ENCODE measurements at regions not wholly inside any gene's neighbourhood (a gene's known extent, or its start where the extent isn't known, plus 50 kb on each side); places are given as distances from the start of the nearest gene placed in this dataset.

DNA sequence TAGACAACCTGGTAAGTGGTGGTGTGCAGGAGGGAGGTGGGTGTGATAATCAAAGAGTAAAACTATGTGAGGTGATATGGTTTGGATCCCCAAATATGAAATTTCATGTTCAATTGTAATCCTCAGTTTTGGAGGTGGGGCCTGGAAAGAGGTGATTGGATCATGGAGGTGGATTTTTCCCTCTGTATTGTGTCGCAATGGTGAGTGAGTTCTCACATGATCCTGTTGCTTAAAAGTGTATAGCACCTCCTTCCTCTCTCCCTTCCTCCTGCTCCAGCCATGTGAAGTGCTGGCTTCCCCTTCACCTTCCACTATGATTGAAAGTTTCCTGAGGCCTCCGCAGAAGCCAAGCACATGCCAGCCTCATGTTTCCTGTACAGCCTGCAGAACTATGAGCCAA, 270.2 kb upstream of the FOXG1 start:
- Histone ChIP-seq H3K4me3 (ENCODE audit: low read depth in 2 of 2, low read length in 2 of 2) (no peak overlapping the region), H3K27ac (ENCODE audit: low read length) (no peak overlapping the region), H3K36me3 (ENCODE audit: control insufficient read depth, insufficient read depth, low read length) (no peaks in the 10 kb centered on the region), H3K9me3 (ENCODE audit: control insufficient read depth, insufficient read depth, low read depth, low read length) (no peaks in the 10 kb centered on the region), H3K27me3 (ENCODE audit: control insufficient read depth, insufficient read depth, low read length) (no peaks in the 10 kb centered on the region), H3K4me1 (ENCODE audit: control insufficient read depth, insufficient read depth, low read length) (no peaks in the 10 kb centered on the region)
- no peak for TF ChIP-seq TCF7L2 (IDR thresholded peaks at IDR 0.05; ENCODE audit: low read depth, low read length)
- intact Hi-C loops (cut with micrococcal nuclease; ENCODE audit: unreplicated experiment), result no loop called here
- in situ Hi-C loops (cut with HindIII; ENCODE audit: low pct_unique_long_range_greater_than_20kb, low sequenced_read_pairs), result no loop called here
- ATAC-seq (no peak), DNase-seq (ENCODE audit: low read depth, low spot score) (no peak)
- POLR2A ChIA-PET, result no interaction called here
- CTCF ChIA-PET, result no interaction called here
- no TSS peak for BruUV-seq (replicated peaks)

DNA sequence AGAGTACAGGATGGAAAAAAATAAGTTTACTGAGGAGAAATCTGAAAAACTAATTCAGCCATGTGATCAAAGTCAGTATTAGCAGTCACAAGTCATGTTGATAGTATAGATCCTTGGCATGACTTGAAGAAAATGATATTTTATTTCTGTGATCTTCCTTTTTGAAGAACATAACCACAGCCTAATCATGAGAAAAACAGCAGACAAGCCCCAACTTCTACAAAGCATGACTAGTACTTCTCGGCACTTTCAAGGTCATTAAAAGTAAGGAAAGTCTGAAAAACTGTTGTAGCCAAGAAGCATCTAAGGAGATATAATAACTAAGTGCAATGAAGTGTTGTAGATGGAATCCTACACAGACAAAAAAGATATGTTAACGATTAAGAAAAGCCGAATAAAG, 264.1 kb upstream of the FOXG1 start:
- no peak overlapping the region for H3K4me3 ChIP-seq (ENCODE audit: low read depth in 2 of 2, low read length in 2 of 2)
- ATAC-seq, result no peak
- intact Hi-C loops (cut with micrococcal nuclease; ENCODE audit: unreplicated experiment) (no loop called here), in situ Hi-C loops (cut with HindIII; ENCODE audit: low pct_unique_long_range_greater_than_20kb, low sequenced_read_pairs) (no loop called here)
- ChIA-PET POLR2A (no interaction called here), CTCF (no interaction called here)
- no peak overlapping the region for H3K27ac ChIP-seq (ENCODE audit: low read length)
- no TSS peak for BruUV-seq (replicated peaks)
- no peaks in the 10 kb centered on the region for H3K4me1 ChIP-seq (ENCODE audit: control insufficient read depth, insufficient read depth, low read length)
- TF ChIP-seq, protein P1, sequence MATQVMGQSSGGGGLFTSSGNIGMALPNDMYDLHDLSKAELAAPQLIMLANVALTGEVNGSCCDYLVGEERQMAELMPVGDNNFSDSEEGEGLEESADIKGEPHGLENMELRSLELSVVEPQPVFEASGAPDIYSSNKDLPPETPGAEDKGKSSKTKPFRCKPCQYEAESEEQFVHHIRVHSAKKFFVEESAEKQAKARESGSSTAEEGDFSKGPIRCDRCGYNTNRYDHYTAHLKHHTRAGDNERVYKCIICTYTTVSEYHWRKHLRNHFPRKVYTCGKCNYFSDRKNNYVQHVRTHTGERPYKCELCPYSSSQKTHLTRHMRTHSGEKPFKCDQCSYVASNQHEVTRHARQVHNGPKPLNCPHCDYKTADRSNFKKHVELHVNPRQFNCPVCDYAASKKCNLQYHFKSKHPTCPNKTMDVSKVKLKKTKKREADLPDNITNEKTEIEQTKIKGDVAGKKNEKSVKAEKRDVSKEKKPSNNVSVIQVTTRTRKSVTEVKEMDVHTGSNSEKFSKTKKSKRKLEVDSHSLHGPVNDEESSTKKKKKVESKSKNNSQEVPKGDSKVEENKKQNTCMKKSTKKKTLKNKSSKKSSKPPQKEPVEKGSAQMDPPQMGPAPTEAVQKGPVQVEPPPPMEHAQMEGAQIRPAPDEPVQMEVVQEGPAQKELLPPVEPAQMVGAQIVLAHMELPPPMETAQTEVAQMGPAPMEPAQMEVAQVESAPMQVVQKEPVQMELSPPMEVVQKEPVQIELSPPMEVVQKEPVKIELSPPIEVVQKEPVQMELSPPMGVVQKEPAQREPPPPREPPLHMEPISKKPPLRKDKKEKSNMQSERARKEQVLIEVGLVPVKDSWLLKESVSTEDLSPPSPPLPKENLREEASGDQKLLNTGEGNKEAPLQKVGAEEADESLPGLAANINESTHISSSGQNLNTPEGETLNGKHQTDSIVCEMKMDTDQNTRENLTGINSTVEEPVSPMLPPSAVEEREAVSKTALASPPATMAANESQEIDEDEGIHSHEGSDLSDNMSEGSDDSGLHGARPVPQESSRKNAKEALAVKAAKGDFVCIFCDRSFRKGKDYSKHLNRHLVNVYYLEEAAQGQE (IDR thresholded peaks at IDR 0.05; ENCODE audit: insufficient read depth in 1 of 2, low read depth in 2 of 2, low read length in 1 of 2), result no peak
- no peak for TF ChIP-seq SIN3A (IDR thresholded peaks at IDR 0.05; ENCODE audit: borderline replicate concordance, insufficient read depth, low read depth, low read length)
- TF ChIP-seq, protein P2, sequence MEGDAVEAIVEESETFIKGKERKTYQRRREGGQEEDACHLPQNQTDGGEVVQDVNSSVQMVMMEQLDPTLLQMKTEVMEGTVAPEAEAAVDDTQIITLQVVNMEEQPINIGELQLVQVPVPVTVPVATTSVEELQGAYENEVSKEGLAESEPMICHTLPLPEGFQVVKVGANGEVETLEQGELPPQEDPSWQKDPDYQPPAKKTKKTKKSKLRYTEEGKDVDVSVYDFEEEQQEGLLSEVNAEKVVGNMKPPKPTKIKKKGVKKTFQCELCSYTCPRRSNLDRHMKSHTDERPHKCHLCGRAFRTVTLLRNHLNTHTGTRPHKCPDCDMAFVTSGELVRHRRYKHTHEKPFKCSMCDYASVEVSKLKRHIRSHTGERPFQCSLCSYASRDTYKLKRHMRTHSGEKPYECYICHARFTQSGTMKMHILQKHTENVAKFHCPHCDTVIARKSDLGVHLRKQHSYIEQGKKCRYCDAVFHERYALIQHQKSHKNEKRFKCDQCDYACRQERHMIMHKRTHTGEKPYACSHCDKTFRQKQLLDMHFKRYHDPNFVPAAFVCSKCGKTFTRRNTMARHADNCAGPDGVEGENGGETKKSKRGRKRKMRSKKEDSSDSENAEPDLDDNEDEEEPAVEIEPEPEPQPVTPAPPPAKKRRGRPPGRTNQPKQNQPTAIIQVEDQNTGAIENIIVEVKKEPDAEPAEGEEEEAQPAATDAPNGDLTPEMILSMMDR (IDR thresholded peaks at IDR 0.05), result no peak
- TF ChIP-seq POLR2AphosphoS5 (IDR thresholded peaks at IDR 0.05; ENCODE audit: low read depth, low read length), result no peak
- TF ChIP-seq TCF7L2 (IDR thresholded peaks at IDR 0.05; ENCODE audit: low read depth, low read length), result no peak
- DNase-seq (ENCODE audit: low read depth, low spot score), result no peak
- H3K9me3 ChIP-seq (ENCODE audit: control insufficient read depth, insufficient read depth, low read depth, low read length), result no peaks in the 10 kb centered on the region
- no peaks in the 10 kb centered on the region for H3K36me3 ChIP-seq (ENCODE audit: control insufficient read depth, insufficient read depth, low read length)
- no peaks in the 10 kb centered on the region for H3K27me3 ChIP-seq (ENCODE audit: control insufficient read depth, insufficient read depth, low read length)

DNA sequence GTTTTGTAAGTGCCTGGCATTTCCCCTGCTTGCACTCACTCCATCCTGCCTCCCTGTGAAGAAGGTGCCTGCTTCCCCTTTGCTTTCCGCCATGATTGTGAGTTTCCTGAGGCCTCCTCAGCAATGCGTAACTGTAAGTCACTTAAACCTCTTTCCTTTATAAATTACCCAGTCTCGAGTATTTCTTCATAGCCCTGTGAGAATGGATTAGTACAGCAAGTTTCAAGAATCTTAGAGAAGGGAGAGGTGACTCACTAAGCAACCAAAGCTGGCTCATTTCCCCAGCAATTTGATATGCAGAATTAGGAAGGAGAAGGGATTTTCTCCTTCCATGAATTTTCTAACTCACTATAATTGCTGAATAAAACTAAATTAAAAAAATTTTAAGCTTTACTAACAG, 251.0 kb upstream of the FOXG1 start:
- no peaks in the 10 kb centered on the region for H3K36me3 ChIP-seq (ENCODE audit: control insufficient read depth, insufficient read depth, low read length)
- ATAC-seq, result no peak

More for the DNA sequence above, 251.0 kb upstream of the FOXG1 start:
- H3K4me1 ChIP-seq (ENCODE audit: control insufficient read depth, insufficient read depth, low read length), result no peaks in the 10 kb centered on the region
- no peak overlapping the region for H3K4me3 ChIP-seq (ENCODE audit: low read depth in 2 of 2, low read length in 2 of 2)
- H3K27me3 ChIP-seq (ENCODE audit: control insufficient read depth, insufficient read depth, low read length), result no peaks in the 10 kb centered on the region
- in situ Hi-C loops (cut with HindIII; ENCODE audit: low pct_unique_long_range_greater_than_20kb, low sequenced_read_pairs) (no loop called here), intact Hi-C loops (cut with micrococcal nuclease; ENCODE audit: unreplicated experiment) (no loop called here)
- ChIA-PET POLR2A (no interaction called here), CTCF (no interaction called here)
- TF ChIP-seq SIN3A (IDR thresholded peaks at IDR 0.05; ENCODE audit: borderline replicate concordance, insufficient read depth, low read depth, low read length) (no peak), TCF7L2 (IDR thresholded peaks at IDR 0.05; ENCODE audit: low read depth, low read length) (no peak), POLR2AphosphoS5 (IDR thresholded peaks at IDR 0.05; ENCODE audit: low read depth, low read length) (no peak)
- TF ChIP-seq, protein P1 (IDR thresholded peaks at IDR 0.05; ENCODE audit: insufficient read depth in 1 of 2, low read depth in 2 of 2, low read length in 1 of 2), result no peak
- TF ChIP-seq, protein P2 (IDR thresholded peaks at IDR 0.05), result no peak
- no peak for DNase-seq (ENCODE audit: low read depth, low spot score)
- no peak overlapping the region for H3K27ac ChIP-seq (ENCODE audit: low read length)
- BruUV-seq (replicated peaks), result no TSS peak
- H3K9me3 ChIP-seq (ENCODE audit: control insufficient read depth, insufficient read depth, low read depth, low read length), result no peaks in the 10 kb centered on the region
